ENCODE measurements at regions not wholly inside any gene's neighbourhood (a gene's known extent, or its start where the extent isn't known, plus 50 kb on each side); places are given as distances from the start of the nearest gene placed in this dataset.

- Mint-ChIP-seq H3K4me3 (no peak overlapping the region), H3K27ac (no peak overlapping the region), H3K9me3 (no peaks in the 10 kb centered on the region), H3K36me3 (no peaks in the 10 kb centered on the region), H3K27me3 (ENCODE audit: low read depth) (no peaks in the 10 kb centered on the region), H3K4me1 (peaks cover 8% of the 10 kb centered on the region)
- POLR2A ChIA-PET, result no interaction called here
- CTCF ChIA-PET, result interaction anchor here (3.2 kb wide), 1 partner anchor 130 kb away, joined by 43 read pairs; the partner anchor contains the start of gene ADRA2A
- ATAC-seq (no peak), DNase-seq (ENCODE audit: low spot score) (no peak)
- TF ChIP-seq TCF7 (CRISPR knock-in tag; IDR thresholded peaks at IDR 0.05; ENCODE audit: low read depth) (no peak), RELA (CRISPR knock-in tag; IDR thresholded peaks at IDR 0.05; ENCODE audit: borderline replicate concordance) (no peak), ZNF671 (CRISPR knock-in tag; IDR thresholded peaks at IDR 0.05) (no peak), SP1 (CRISPR knock-in tag; conservative IDR thresholded peaks at IDR 0.05) (no peak), OVOL2 (CRISPR knock-in tag; IDR thresholded peaks at IDR 0.05; ENCODE audit: borderline replicate concordance) (no peak), TEAD1 (CRISPR knock-in tag; IDR thresholded peaks at IDR 0.05) (no peak), USF2 (CRISPR knock-in tag; IDR thresholded peaks at IDR 0.05) (no peak), MLX (CRISPR knock-in tag; IDR thresholded peaks at IDR 0.05) (no peak), ZNF232 (CRISPR knock-in tag; IDR thresholded peaks at IDR 0.05) (no peak), NR2C2 (CRISPR knock-in tag; IDR thresholded peaks at IDR 0.05) (no peak), EMX1 (CRISPR knock-in tag; IDR thresholded peaks at IDR 0.05) (no peak), ZNF263 (CRISPR knock-in tag; IDR thresholded peaks at IDR 0.05; ENCODE audit: low read depth) (no peak), KAT7 (CRISPR knock-in tag; IDR thresholded peaks at IDR 0.05; ENCODE audit: borderline replicate concordance) (no peak), JUN (CRISPR knock-in tag; IDR thresholded peaks at IDR 0.05) (no peak), ZBTB21 (CRISPR knock-in tag; IDR thresholded peaks at IDR 0.05; ENCODE audit: borderline replicate concordance) (no peak), MAX (CRISPR knock-in tag; IDR thresholded peaks at IDR 0.05) (no peak), GTF2I (CRISPR knock-in tag; conservative IDR thresholded peaks at IDR 0.05) (no peak), E2F4 (CRISPR knock-in tag; IDR thresholded peaks at IDR 0.05; ENCODE audit: borderline replicate concordance, low read depth) (no peak), AR (CRISPR knock-in tag; IDR thresholded peaks at IDR 0.05) (no peak)
Measured at GRCh38 chr10:111206521-111206920, 129.7 kb downstream of the ADRA2A start.

- Mint-ChIP-seq H3K9me3 (no peaks in the 10 kb centered on the region), H3K4me1 (peaks cover 8% of the 10 kb centered on the region), H3K36me3 (no peaks in the 10 kb centered on the region), H3K27ac (no peak overlapping the region), H3K27me3 (ENCODE audit: low read depth) (no peaks in the 10 kb centered on the region), H3K4me3 (no peak overlapping the region)
- ChIA-PET CTCF (interaction anchor here (1.4 to 3.2 kb wide), 3 partner anchors 14 to 131 kb away, joined by 5 to 43 read pairs (median 6); partner anchors contain the start of gene ADRA2A), POLR2A (interaction anchor here (0.6 kb wide), 1 partner anchor 98 kb away, joined by 3 read pairs; no protein-coding TSS in a partner anchor)
- DNase-seq (ENCODE audit: low spot score), result peak; percentile 42
- ATAC-seq, result peak; percentile 44; the same call in 1 of the 2 replicates
- TF ChIP-seq AFF4 (CRISPR knock-in tag; IDR thresholded peaks at IDR 0.05; ENCODE audit: borderline replicate concordance), result no peak
- 0 out of 2 replicates have a peak, but pooled peaks have one; percentile 18 for TF ChIP-seq CTCF (IDR thresholded peaks at IDR 0.05)
Measured at GRCh38 chr10:111207500-111207899, 130.7 kb downstream of the ADRA2A start.

Measured in WTC11 (cell line).